Frontal cortex (tissue), 3 donors: ENCODE measurements at regions not wholly inside any gene's neighbourhood (a gene's known extent, or its start where the extent isn't known, plus 50 kb on each side); places are given as distances from the start of the nearest gene placed in this dataset.
A peak's percentile ranks its signal among the peaks of the same experiment; 100 is the strongest.
"Not testable (repeated sequence)": the region's sequence is repeated elsewhere in the genome, so short reads cannot be mapped to it uniquely, and the experiment has no call there.

Experiments used
- DNase-seq, 2 donors: peaks; one replicate each; pipeline ENCODE4 v3.0.0; 2012; ENCODE audit warnings: low spot score in 2 of 2
- FAIRE-seq: peaks from 2 replicates; lab custom pipeline; 2012; peaks lifted over from hg19 to GRCh38; lab: Jason Lieb, UNC
- donor health status: control.
- donor health status: control.
- donor health status: control.

DNA sequence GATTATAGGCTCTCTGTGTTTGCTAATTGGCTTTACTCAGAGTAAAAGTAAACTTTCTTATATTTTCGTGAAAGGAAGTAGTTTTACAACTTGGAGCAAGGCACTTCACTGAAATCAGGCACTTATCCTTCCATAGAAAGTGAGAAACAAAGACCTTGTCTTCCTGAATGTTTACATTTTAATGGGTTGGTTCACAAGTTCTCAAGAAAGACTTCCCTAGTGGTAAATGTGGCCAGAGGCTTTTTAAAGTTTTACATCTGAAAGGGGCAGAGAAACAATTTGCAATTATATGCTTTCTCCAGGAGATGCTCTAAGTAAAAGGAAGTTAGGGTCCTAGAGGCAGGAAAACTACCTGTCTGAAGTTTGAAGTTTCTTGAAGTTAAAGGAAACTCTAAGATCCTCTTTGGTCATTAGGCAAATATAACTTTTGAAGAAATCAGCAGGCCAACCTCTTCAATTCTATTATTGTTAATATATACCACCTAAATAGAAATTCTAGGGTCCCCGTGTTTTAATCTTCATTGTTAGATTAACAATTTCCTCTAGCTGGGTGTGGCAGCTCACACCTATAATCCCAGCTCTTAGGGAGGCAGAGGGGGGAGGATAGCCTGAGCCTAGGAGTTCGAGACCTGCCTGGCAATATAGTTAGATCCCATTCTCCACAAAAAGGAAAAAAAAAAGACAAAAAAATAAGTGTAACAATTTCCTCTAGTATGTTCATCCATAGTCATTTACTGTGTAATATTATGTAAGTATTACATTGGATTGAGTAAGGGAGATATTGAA, 644.9 kb upstream of the FOXG1 start:
- no peak for FAIRE-seq
- DNase-seq: no peak

DNA sequence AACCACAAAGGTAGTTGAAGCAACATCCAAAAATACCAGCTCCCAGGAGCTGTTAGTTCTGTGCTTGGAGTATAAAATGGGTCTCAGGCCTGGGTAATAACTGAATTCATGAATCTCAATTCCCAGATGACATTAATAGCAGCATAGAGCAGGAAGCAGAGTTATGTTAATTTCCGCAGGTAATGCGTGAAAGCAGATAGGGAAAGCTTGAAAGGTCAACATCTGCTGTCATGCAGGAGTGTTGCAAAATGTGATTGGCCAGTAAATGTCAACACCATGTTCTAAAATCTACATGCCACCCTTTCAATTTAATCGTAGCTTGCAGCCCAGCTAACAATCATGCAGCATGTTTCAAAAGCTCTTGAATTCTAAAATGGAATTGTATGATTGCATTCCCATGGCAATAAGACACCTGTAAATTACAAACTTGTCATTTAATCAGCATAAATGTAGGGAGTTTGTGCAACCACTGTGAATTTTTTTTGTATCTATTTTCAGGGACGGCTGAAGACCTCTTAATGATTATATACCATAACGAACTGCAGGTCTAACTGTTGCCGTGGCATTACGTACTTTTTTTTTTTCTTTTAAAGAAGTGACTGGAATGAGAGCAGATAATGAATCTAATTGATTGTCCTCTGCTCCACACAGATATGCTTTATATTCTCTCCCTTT, 635.8 kb upstream of the FOXG1 start:
- DNase-seq (no peak), FAIRE-seq (no peak)

DNA sequence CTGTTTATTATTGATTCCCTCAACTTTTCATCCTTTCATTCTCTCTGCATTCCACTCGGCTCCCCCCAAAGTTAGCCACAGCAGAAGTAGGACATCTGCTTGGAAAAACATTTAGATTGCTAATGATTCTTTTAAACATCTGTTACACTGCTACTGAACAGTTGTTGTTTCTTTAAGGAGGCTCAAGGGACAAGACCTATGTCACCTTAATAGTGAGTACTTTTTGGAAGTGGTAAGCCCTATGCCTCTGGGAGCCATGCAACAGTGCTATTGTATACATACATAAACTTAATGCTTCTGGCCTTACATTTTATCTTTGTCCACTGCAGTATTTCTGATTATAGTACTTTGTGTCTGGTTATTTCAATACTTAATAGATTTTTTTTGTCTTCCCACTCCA, 628.2 kb upstream of the FOXG1 start:
- FAIRE-seq: no peak
- DNase-seq: no peak

DNA sequence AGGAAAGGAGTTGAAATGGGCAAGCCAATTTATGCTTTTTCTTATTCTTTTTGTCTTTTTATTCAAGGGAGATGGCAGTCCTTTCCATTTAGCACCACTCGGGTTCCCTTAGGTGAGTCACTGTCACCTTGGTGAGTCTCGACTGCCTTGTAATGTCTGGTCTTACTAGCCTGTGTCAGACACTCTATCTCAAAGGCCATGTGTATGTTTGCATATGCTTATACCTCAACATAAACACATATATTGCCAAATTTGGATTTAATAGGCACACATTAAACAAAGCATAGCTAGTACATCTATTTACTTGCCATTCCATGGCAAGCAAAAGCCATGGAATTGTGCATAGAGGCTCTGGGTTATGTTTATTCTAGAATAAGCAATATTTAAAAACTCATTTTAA, 624.9 kb upstream of the FOXG1 start:
- DNase-seq: no peak
- FAIRE-seq: no peak

DNA sequence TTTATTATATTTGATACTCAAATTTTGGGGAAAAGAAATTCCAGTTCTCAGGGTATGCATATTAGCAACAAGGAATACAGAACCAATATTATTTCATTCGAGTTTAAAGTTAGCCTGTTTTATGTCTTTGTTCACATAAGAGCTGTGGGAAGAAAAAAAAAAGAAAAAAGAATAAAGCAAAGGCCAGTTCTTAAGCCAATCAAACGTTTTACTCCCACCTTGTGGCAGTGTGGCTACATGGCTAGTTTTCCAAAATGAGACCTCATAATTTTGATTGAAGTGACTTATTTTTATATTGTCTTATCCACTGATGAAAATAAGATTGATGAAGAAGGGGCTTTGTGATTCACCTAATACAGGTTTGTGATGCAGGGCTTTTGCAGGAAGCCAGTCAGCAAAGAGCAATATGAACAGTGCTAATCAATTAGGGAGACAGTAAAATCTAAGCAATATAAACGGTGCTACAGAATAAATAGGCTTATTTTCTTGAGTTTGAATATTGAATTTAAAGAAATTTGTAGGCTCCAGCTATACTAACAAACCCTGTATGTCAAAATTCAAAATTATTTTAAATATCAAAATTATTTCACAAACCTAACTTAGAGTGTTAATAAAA, 624.1 kb upstream of the FOXG1 start:
- DNase-seq (peak in 1 of 2 donors; percentile 16), FAIRE-seq (peak; percentile 66)

DNA sequence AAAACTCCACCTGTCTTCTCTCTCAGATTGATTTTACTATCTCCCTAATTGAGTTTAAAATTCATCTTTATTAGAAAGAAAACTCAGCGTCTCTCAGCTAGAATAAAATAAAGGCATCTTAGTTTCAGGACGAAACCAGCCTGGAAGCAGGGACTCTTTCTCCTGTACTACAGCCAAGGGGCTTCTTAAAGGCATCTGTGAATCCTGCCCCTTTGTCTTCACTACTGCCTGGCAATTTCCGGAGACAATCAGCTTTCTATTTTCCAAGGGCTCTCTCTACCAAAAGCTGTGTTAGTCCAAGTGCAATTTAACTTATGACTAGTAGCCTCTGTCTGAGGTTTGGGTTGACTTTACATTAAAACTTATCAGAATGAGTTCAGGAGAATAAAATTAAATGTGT, 623.3 kb upstream of the FOXG1 start:
- FAIRE-seq: no peak
- DNase-seq: no peak

DNA sequence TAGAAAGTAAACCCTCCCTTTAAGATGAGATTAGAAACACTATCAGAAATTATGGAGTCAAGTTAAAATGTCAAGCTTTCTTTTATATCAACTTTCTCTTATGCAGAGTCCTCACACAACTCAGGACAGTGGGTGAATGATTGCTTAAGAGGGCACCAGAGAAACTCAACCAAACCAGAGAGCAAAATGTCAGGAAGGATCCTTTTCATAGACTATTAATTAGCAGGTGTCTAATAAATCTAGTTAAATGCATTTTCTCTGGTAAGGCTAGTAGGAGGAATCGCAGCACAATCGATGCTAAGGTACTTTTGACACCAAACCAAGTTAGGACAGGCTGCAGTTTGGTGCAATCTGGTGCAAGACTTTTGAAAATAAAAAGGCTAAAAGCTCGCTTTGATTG, 614.7 kb upstream of the FOXG1 start:
- FAIRE-seq (no peak), DNase-seq (no peak)

DNA sequence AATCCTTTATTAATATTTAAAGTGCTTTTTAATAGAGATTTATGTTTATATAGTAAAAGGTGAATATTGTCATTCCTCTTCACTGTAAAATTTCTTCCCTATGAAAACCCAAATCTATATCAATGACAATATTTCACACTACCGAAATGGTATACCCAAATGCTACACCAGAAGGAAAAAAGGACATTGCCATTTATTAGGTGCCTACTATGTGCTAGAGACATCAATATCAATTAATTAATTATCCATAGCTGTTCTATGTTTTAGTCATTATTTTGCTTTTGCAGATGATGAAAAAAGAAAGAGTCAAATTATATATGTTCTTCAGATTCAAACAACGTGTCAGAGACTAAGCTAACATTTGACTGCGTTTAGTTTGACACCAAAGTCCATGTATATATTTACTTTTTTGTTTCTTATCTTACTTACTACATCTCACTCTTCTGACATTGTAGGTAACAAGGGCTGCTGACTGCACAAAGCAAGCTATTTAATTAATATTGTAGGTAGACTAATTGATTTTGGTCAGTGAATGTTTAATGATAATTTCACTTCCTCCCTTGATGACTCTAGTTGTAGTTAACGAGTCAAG, 614.0 kb upstream of the FOXG1 start:
- no peak for DNase-seq
- no peak for FAIRE-seq

DNA sequence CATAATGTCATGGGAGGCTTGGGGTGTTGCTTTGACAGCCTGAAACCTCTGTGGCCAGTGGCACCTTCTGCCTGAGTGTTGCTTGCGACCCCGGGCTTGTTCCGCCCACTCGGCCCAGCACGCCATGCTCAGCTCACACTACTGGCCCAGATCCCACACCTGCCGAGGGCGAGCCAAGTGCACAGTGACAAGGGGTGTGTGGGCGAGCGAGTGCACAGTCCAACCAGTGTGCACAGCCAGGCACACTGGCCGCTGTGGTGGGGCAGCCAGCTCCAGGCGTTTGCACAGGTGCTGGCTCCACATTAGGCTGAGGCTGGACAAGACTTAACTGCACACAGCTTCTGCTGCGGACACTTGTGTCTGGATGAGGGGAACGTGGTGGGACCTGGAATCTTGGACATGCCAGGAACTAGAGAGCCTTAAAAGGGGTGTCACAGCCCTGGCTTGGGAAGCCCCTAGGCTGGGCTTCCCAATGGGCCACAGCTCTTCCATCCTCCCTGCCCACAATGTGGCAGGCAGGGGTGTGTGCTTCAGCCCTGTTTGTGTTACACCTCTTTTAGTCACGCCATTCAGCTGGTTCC, 609.2 kb upstream of the FOXG1 start:
- DNase-seq (no peak), FAIRE-seq (no peak)

DNA sequence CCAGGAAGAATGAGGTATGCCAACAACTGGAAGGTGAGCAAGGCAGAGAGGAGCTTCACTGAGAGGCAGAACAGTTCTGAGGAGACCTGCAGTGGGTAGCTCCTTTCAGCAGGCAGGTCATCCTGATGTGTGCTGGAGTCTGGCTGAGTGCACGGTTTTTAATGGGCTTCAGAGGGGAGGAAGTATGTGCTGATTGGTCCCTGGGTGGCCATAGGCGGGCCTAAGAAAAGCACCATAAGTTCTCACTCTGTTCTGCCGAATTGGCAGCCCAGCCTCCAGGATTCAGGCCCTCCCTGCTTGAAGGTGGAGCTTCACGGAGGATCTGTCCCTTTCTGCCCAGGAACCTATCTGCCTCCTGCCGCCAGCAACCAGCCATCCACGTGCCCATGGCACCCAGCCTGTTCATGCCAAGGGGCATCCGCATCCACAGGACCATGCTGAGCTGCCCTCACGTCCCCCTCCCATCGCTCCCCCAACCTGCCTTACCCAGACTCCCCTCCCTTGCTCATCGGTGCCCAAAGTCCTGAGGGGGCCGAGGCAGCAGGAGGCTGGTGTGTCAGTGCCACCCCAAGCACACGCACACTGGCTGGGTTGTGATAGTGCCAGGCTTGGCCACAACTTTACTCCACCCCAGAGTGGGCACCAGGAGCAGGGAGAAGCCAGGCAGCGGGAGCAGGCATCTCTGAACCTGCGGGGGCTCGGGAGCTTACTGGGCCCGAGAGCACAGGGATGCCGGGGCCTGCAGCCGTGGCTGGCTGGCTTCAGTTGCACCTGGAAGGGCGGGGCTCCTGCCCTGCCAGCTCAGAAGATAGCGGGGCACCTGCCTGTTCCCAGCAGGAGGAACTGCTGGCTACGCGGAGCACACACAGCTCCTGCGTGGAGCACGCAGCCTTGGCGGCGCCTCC, 608.4 kb upstream of the FOXG1 start:
- DNase-seq: no peak
- FAIRE-seq: no peak

DNA sequence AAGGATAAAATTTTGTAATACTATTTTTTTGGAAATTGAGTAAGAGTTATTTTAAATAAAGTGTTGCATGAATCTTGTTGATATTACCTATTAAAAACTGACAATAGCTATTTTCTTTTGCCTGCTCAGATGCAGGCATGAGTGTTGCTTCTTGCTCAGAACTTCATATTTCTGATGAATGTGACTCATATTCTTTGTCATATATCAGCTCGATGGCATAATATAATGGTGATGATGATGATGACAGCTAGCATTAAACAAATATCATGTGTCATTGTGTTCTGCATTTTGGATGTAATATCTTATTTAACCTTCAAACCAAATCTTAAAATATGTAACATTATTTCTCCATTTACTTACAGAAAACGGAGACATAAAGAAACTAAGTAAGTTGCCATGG, 605.5 kb upstream of the FOXG1 start:
- no peak for DNase-seq
- FAIRE-seq: no peak

DNA sequence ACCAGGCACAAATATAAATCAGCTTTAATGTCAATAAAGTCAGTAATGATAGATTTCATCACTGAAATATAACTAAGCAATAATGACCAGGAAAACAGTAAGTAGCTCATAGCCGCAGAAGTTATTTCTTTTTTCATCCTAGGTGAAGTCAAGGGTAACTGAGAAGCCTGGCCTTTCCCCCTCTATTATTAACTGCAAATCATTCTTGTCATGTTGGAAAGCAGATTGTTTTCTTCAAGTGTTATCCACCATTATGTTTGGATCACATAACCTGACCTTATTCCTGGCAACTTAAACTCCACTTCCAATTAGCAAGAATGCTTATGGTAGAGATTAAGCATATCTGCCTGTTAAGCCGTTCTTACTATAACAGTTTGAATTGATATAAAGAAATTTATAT, 603.4 kb upstream of the FOXG1 start:
- no peak for DNase-seq
- no peak for FAIRE-seq

DNA sequence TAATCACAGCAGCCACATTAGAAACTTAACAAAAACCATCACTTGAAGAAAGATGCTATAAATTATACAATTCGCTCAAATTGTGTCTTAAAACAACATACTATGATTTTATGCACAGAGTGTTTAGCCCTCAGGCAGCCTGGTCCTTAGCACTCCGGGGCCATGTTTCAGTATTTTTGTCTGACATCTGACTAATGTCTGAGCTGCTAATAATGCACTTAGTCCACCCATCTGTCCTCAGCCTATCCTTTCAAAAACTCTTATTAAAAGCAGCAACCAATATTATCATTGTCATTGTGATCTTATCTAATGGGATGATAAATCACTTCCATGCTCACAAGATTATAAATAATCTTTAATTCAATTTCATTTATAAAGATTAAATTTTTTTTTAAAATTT, 602.7 kb upstream of the FOXG1 start:
- DNase-seq: no peak
- FAIRE-seq: peak; percentile 87

DNA sequence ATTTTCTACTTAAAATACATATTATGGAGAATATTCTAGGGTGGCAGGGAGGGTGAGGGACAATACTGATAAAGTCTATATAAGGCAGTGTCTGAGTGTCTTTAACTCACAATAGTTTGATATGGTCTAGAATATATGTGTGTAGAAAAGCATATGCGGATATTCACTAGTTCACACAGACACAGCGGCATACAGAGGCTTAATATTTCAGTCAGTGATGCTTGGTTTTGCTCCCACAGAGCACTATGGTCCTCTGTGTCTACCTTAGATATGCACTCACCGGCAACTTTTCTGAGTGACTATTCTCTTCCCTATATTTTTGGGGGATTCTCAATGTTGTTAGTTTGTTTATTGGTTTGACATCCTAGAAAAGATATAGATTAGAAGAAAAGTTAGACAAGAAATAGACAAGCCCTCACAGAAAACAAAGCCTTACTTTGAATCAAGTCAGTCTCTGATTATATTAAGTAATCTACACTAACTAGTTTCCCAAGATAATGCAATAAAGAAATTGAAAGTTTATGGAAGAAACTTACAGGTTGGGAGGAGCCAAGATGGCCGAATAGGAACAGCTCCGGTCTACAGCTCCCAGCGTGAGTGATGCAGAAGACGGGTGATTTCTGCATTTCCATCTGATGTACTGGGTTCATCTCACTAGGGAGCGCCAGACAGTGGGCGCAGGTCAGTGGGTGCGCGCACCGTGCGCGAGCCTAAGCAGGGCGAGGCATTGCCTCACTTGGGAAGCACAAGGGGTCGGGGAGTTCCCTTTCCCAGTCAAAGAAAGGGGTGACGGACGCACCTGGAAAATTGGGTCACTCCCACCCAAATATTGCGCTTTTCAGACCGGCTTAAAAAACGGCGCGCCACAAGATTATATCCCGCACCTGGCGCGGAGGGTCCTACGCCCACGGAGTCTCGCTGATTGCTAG, 578.4 kb upstream of the FOXG1 start:
- DNase-seq, FAIRE-seq: not testable (repeated sequence)

DNA sequence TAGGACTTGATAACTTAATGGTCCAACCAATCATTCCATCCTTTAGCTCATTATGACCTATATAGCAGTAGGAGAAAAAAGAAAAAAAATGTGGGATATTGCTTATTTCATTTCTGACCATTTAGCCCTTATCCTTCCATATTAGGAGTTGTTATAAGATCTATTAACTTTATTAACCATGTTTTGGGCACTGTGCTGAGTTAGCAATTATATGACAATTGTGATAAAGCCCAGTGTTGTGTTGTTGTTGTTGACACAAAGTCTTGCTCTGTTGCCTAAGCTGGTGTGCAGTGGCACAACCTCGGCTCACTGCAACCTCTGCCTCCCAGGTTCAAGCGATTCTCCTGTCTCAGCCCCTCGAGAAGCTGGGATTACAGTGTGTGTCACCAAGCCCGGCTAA, 569.7 kb upstream of the FOXG1 start:
- no peak for FAIRE-seq
- no peak for DNase-seq

DNA sequence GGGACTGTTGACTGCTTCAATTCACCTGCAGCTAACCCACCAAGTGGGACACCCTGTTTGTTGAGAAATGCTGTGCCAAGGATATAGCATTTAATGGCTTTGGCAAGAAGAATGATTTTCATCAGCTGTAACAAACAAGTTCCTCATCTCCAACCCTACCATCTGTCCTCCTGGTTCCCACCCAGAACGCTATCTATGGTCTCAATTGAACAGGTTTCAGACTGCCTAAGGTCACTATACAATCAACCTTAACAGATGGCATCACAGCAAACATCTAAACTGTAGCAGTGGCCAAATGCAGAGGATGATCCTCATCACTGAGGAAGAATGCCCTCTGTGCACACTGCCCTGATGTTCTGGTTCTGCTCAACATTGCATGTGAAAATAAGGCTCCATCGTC, 546.2 kb upstream of the FOXG1 start:
- FAIRE-seq: no peak
- DNase-seq: no peak

DNA sequence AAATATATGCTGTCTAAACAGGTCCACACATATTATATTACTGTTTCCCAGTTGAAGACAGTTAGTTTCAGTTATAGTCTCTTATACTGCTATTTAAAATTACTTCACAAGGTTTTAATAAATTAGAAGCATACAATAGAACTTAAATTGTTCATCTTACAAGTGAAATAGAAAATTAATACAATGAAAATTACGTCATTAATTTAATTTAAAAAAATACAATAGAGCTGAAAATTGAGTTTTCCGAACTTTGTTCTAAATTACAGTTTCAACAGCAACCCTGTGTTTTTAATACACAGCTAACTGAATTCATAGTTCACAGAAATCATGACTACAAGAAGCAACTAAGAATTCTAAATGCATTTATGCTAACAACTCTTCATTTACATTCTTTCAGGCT, 525.7 kb upstream of the FOXG1 start:
- DNase-seq (no peak), FAIRE-seq (no peak)

DNA sequence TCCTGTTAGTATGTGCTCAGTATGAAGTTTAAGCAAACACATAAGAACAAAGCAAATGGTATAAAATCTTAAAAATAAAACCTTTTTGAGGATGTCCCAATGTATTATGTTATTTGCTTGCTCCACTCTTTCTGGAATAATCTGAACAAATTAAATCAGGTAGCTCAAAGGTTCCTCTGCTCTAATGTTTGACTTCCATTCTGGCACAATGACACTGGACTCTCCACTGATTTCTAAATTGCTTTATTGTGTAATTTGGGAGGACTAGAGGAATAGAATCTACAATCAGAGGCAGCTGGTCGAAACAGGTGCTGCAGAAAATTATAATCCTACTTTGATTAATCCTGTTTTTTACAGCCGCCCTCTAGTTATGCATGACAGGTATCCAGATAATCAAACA, 523.7 kb upstream of the FOXG1 start:
- no peak for DNase-seq
- no peak for FAIRE-seq

DNA sequence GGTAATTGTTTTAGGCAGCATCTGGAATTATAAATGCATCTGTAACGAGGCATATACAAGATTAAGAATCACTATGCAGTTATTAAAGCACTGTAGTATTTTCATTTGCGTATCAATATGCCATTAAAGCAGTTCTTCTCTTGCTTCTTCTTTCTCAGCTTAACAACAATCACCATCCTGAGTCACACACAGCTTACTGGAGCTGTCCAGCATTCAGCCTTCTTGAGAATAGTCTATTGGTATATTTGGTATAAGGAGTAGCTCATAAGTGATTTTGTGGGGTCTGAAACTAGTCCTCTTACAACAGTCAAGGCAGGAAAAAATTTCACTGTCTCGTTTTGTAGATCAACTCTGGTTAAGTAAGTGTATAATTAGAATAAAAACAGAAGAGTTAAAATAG, 523.0 kb upstream of the FOXG1 start:
- FAIRE-seq: no peak
- DNase-seq: no peak
